T47D (cell line): ENCODE measurements at regions not wholly inside any gene's neighbourhood (a gene's known extent, or its start where the extent isn't known, plus 50 kb on each side); places are given as distances from the start of the nearest gene placed in this dataset.

ENCODE experiments used
- DNase-seq, 2 experiments: peaks; one replicate each; pipeline versions ENCODE4 v3.0.0 to v3.0.0-alpha.2; 2011 to 2012; ENCODE audit warnings: low read depth in 1 of 2, low spot score in 1 of 2
- JUND ChIP-seq: IDR thresholded peaks from 2 replicates; pipeline ENCODE4 v1.6.1; 2012; ENCODE audit warnings: low read depth
- in situ Hi-C: cut with HindIII; loops from 2 replicates; pipeline ENCODE4 v1.10.0; 2016; ENCODE audit warnings: low sequenced_read_pairs, low pct_unique_long_range_greater_than_20kb

DNA sequence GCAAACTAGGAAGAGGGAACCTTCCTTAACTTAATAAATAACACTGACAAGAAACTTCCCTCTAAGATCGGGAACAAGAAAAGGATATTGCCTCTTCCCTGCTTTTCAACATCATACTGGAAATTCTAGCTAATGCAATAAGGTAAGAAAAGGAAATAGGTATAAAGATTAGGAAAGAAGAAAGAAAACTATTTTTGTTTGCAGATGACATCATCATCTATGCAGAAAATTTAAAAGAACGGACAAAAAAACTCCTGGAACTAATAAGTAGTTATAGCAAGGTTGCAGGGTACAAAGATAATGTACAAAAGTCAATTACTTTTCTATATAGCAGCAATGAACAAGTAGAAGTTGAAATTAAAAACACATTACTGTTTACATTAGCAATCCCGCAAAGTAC, 164.8 kb downstream of the WDR11 start:
- no peak for DNase-seq
- in situ Hi-C loops: no loop called here
- TF ChIP-seq JUND: no peak

- TF ChIP-seq JUND: no peak
- in situ Hi-C loops: no loop called here
These were observed 173.9 kb downstream of the WDR11 start for GRCh38 chr10:121024905-121025584.

DNA sequence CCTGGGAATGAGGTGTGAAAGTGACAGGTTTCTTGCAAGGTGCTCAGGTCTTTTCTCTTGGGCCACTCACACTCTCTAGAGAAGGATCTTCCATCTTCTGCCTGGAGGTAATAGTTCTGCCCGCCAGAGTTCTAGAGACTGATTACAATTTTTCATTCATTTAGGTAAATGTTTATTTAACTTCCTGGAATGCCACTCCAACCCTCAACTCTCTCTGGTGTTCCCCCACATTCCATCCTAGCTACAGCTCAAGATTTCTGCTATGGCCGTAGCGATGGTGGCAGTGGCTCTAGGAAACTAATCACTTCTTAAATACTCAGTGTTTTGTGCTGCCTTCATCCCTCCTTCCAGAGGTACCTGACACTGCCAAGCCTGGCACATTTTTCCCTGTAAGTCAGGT, 174.6 kb downstream of the WDR11 start:
- no peak for DNase-seq
- in situ Hi-C loops: no loop called here
- no peak for TF ChIP-seq JUND

More at GRCh38 chr10:121024905-121025584, 173.9 kb downstream of the WDR11 start:
- DNase-seq: no peak

DNA sequence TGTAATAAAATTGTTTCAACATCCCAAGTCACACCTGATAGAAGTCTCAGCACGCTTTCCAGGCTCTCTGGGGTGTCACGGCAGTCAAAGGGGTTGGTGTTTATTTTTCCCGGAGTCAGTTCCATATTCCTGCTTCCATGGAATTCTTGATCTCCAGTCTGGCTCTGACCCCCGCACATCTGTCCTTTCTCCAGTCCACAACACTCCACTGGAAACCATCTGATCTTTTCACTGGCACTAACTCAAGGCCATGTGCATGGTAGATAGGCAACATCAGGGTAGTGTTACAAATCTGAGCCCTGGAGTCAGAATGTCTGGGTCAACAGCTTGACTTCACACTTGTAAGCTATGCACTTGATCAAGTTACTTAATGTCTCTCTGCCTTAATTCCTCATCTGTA, 176.2 kb downstream of the WDR11 start:
- in situ Hi-C loops: no loop called here
- no peak for TF ChIP-seq JUND
- no peak for DNase-seq

DNA sequence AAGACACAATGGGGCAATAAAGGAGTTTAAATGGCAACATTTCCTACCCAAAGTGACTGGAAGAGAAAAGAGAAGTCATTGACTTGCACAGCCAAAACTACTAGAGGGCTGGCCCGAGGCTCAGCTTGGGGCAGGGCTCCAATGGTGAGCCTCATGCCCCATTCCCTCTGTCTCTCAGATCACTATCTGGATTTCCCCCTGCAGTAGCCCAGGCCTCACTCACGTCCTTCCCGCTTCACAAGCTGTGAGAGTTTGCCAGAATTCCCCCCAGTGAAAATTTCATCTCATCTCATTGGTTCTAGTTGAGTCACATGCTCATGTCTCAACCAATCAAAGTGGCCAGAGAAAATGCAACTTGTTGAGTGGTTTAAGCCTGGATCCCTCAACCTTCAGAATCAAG, 181.3 kb downstream of the WDR11 start:
- in situ Hi-C loops: no loop called here
- DNase-seq: no peak
- no peak for TF ChIP-seq JUND

GRCh38 chr10:121033366-121033765, 182.2 kb downstream of the WDR11 start:
- in situ Hi-C loops: no loop called here
- TF ChIP-seq JUND: no peak
- DNase-seq: no peak

GRCh38 chr10:121036431-121036830, 185.3 kb downstream of the WDR11 start:
- in situ Hi-C loops: no loop called here
- no peak for DNase-seq
- no peak for TF ChIP-seq JUND

DNA sequence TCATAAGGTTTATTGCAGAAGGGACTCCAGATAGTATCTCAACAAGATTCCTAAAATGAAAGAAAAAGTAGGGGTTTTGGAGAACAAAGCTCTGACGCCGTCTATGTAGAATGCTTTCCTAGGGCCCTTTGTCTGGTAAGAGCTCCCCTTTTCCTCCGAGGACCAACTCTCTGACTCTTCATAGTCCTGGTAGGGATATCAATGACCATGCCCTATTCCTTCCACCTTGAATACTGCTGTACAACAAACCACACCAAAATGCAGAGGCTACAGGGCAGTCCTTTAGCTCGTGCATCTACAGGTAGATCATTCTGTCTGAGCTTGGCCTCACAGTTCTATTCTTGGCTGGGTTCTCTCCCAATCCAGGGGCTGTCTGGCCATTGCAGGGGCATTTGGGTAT, 190.3 kb downstream of the WDR11 start:
- no peak for DNase-seq
- in situ Hi-C loops: no loop called here
- TF ChIP-seq JUND: no peak

- no peak for TF ChIP-seq JUND
- in situ Hi-C loops: no loop called here
- no peak for DNase-seq
These were observed 190.7 kb downstream of the WDR11 start for GRCh38 chr10:121041906-121042305.

- no peak for DNase-seq
These were observed 191.2 kb downstream of the WDR11 start for GRCh38 chr10:121042342-121042741.

DNA sequence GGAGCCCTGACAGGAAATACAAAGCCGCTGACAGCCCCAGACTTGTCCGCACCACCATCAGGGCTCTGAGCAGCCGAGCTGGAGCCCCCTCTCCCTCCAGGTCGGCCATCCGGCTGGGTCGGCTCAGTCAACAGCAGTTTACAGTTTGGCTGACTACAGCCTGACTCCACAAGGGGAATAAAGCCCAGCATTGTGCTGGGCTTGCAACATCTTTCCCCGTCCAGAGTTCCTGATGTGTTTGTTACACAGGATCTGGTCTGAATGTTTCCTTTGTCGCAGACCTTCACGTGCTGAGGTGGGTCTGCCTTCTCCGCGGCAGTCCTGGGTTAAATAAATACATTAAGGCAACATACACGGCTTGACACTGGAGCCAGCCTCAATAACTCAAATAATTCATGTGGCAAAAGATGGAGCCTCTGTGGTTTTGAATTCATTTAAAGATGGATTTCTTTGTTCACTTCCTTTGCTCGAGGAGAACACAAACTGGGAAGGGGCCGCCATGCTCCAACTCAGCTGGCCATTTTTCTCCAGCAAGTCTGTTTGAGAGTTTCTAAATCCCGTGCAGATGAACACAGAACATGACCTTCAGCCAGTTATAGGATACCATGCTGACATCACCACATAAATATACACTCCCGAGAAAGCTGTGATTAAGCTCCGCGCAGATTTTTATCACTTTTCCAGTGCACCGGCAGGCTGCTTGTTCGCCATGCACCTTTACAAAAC, 192.1 kb downstream of the WDR11 start:
- DNase-seq: no peak
- in situ Hi-C loops: no loop called here
- TF ChIP-seq JUND: no peak

More at GRCh38 chr10:121042342-121042741, 191.2 kb downstream of the WDR11 start:
- in situ Hi-C loops: no loop called here
- TF ChIP-seq JUND: no peak

GRCh38 chr10:121048749-121049148, 197.6 kb downstream of the WDR11 start:
- DNase-seq: no peak
- TF ChIP-seq JUND: no peak
- in situ Hi-C loops: no loop called here

DNA sequence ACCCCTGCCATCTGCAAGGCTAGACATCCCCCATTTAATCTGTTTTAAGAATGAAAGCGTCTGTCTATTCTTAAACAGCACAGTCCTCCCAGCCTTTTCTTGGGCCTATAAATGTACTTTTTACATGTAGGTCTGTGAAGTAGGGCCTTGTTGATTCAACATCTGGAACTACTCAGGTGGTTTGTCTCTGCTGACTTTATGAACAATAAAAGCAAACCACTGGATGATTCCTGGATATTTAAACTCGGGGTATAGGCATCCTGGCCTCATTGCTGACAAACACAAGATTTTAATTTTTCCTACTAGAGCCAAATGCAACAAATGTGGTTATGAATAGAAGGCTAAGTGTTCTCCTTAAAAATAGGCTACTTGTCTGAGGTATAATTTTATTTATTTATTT, 198.3 kb downstream of the WDR11 start:
- in situ Hi-C loops: no loop called here
- TF ChIP-seq JUND: no peak

GRCh38 chr10:121049923-121050322, 198.8 kb downstream of the WDR11 start:
- no peak for TF ChIP-seq JUND
- in situ Hi-C loops: no loop called here
- no peak for DNase-seq

More for the DNA sequence above, 198.3 kb downstream of the WDR11 start:
- DNase-seq: no peak
